CD4-positive, alpha-beta T cell treated with Interferon gamma for 1 hour (primary cell): ENCODE measurements at regions not wholly inside any gene's neighbourhood (a gene's known extent, or its start where the extent isn't known, plus 50 kb on each side); places are given as distances from the start of the nearest gene placed in this dataset.

Experiments
- DNase-seq: peaks from one replicate; pipeline ENCODE4 v3.0.0-alpha.2; 2020

DNA sequence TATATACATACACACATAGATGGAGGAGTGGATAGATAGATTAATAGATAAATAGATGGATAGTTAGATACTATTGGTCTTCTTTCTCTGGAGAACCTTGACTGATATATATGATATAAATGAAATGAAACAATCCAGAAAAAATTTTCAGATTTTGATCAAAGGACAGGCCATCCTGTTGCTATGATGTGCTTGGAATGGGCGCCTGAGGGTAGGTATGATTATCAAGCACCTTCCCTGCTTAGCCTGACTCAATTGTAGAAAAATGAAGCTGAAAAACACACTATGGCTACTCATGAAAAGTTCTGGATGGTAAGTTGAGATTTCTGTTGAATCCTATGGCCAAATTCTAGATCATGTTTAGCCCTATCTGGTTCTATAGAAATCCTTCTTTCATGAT is 266.5 kb upstream of the KLF4 start:
- DNase-seq = no peak

GRCh38 chr9:107755246-107755645 is 265.7 kb upstream of the KLF4 start:
- peak; percentile 44 for DNase-seq

- DNase-seq = peak; percentile 48
These were observed 262.1 kb upstream of the KLF4 start for GRCh38 chr9:107751567-107752210.

DNA sequence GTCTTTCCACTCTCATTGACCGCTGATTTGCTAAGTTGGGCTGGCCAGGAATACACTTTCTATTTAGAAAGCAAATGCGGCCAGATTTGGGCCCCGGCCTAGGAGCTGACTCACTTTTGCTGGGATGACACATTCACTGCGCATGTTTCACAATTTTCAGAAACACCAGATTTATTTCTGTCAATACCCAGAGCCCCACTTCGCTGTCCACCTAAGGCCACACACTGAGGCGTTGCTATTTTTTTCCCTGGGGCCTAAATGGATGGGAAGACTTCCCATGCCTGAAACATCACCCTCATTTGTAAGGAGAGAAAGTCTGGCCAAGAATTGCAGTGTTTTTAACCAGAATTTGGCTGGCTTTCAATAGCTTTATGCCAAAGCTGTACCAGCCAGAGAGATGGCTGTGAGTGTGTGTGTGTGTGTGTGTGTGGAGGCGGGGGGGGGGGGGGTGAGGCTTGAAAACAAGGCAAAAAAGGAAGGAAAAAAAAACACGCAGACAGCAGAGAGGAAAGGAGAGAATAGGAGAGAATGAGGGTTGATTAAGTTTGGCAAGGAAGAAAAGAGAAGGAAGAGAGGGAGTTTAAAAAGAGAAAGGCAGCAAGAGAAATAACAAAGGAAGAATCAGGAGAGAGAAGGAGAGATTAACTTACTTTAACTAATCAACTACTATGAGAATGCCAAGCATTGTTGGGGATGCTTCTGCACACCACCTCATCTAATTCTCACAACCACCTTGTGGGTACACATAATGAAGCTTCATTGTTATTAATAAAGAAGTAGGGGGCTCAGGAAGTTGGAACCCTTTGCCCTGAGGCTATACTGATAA is 261.4 kb upstream of the KLF4 start:
- DNase-seq = peak; percentile 57

DNA sequence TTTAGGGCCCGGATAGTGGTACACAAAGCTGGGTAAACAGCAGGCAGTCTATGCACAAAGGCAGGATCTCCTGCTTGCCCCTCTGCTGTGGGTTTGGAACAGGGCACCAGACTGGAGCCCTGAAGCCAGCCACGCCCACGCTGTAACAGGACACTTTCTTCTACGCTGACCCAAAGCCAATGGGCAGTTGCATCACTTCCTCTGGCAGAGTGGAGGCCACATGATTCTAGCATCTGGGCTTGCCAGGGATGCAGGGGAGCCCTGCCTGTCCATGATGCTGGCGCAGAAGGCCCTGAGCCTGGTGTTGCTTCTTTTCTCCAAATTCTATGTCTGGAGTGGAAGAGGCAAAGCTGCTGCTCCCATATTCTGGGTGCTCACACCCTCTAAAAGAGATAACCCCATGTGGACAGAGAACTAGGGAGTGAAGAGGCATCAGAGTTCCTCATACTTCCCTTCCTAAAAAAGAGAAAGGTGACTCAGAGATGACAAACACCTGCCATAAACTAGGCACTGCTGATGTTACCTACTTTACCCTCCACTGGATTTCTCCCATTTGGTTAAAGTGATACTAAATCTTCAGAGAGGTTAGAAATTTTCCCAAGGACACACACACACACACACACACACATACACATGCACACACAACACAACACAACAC is 260.3 kb upstream of the KLF4 start:
- peak; percentile 56 for DNase-seq

- DNase-seq = no peak
These were observed 255.3 kb upstream of the KLF4 start for GRCh38 chr9:107744873-107745272.

DNA sequence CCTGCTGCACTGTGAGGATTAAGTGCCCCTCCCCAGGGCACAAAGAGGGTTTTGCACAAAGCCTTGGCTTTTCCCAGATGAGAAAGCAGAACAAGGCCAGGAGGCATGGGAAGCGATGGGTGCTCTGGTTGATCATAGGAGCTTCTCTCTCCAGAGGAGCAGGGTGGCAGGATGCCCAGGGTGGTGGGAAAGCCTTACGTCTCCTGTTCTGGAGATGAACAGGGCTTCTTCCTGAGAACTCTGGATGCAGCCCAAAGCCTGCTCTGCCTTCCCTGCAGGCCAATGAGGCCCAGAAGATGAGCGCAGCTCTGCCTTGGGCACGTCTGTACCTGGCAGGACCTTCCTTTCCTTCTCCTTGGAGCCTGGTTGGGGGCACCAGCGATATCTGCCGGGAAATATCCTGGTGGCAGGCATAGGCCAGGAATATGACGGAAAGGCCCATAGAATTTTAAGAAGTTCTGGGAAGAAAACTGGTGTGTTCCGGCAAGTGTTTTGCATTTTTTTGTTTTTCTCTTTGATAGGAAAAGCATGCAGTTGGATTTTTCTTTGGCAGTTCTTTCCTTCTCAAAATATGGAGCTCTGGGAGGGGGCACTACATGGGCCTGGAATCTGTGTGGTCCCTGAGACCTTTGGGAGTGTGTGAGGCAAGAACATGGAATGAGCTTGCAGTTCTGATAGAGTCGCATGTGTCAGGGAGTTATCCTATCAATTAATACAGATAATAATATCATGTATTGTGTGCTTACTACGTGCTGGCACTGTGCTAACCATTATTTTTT is 253.2 kb upstream of the KLF4 start:
- no peak for DNase-seq

DNA sequence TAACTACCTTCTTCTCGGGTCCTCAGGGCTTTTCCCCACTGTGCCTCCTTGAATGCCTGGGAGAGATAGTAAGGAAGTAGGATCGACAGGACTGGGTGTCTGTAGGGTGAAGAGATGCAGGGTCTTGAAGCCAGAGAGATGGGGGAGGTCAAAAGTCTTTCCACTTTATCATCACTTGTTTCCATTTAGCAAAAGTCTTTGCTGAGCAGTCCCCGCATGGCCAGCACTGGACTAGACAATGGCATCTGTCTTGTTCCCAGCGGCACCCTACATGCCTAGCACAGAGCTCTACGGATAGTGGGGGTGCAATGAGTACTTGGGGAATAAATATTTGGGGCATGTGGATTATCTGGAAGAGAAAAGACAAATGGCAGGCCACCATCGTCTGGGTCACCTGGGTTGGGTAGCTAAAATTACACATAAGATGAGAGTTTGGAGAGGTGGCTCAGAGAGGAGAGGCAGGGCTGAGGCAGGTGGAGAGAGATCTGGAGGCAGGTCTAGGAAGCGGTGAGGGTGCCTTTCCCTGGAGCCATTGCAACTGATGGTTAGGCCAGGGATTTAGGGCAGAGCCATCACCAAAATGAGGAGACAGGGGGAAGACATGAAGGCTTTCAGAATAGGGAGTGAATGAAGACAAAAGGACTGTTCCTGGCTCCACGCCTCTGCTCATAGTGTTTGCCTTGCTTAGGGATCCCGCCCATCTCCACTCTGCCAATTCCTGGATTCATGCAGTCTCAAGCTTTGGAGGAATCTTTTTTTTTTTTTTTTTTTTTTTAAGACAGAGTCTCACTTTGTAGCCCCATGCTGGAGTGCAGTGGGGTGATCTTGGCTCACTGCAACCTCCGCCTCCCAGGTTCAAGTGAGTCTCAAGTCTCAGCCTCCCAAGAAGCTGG is 250.8 kb upstream of the KLF4 start:
- no peak for DNase-seq

DNA sequence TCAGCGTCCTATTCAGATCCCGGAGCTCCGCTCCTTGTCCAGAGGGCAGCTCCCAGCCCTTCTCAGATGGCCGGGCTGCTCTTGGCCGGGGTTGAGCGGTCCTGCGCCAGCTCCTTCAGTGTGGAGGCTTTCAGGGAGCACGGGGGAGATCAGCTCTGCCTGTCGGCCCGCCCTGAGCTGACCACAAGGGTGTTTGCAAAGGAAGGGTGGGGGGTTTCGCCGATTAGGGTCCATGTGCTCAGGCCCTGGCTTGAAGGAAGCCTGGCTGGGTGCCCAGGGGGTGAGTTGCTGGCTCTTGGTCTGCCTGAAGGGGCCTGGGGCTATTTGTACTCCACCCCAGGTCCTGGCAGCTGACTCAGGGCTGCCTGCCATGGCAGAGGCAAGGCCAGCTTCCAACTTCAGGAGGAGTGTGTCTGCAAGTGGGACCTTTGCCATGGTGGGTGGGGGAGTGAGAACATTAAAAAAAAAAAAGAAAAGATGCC is 250.1 kb upstream of the KLF4 start:
- DNase-seq = no peak

GRCh38 chr9:107738789-107739188 is 249.2 kb upstream of the KLF4 start:
- no peak for DNase-seq

- no peak for DNase-seq
These were observed 248.6 kb upstream of the KLF4 start for GRCh38 chr9:107737987-107738743.

DNA sequence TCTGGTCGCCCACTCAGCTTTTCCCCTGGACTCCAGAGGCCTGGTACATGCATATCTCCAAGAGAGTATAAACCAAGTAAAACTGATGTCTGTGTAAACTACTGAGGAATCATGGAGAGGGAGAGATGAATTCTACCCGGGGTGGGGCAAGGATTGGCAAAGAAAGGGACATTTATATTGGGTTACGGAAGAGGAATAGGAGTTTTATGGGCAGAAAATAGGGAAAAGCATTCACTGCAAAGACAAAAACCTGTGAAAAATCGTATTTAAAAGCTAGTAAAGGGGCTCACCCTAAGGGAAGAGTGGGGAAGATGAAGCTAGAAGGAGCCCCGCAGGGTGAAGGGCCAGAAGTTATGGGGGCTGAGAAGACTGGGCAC is 248.0 kb upstream of the KLF4 start:
- no peak for DNase-seq

GRCh38 chr9:107735821-107736220 is 246.3 kb upstream of the KLF4 start:
- no peak for DNase-seq

DNA sequence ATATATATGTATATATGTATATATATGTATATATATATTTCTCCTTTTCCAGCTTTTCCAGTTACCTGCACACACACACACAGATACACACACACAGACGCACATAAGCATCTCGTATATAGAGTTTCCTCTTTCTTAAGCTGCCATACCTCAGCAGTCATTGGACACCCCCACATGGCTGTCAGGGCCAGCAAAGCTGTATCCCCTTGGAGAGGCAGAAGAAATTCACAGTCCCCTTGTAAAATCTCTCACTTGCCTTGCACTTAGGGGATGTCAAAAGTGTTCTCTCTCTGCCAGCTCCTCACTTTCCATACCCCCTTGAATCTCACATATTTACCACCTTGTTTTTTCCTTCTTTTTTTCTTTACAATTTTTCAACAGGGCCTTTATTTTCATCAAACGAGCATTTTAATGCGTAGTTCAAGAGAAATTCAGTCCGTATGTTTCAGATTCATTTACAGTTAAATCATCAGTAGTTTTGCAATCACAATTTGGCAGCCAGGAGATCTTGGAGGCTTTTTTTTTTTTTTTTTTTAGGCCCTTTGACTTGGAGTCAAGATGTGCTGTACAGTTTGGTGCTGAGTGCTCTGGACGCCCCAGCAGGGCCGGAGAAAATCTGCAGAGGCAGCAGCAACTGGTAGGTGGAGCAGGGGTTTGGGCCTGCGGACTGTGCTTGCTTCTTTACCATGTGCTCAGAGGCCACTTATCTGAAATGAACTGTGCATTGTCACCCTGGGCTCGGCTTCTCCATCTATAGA is 244.9 kb upstream of the KLF4 start:
- DNase-seq = no peak

GRCh38 chr9:107733523-107733894 is 243.9 kb upstream of the KLF4 start:
- no peak for DNase-seq

- no peak for DNase-seq
These were observed 243.4 kb upstream of the KLF4 start for GRCh38 chr9:107732781-107733522.

DNA sequence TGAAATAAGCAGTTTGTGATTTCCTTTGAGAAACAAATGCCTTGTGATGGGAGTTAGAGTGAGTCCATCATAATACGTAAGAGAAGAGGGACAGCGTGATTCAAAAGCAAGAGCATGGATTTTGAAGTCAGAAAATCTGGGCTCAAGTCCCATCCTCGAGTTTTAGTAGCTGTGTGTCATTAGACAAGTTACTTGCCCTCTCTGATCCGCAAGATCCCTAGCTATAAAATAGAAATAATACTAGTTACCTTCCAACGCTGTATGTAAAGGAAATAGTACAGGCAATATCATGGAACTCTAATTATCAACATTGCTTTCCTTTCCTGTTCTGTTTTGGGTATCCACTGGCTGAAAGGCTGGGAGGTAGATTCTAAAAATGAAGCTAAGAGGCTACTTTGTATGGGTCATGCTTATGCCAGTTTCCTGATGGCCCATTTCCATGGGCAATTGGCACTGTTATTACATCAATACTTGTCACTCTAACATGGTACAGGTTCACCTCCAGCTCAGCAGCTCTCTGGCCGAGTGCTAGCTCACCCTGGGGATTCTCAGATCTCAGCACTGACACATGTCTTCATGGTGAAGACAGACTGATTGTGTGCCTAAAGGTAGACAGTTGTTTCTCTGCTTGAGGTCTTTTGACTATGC is 241.7 kb upstream of the KLF4 start:
- DNase-seq = no peak

GRCh38 chr9:107730666-107731065 is 241.1 kb upstream of the KLF4 start:
- no peak for DNase-seq

DNA sequence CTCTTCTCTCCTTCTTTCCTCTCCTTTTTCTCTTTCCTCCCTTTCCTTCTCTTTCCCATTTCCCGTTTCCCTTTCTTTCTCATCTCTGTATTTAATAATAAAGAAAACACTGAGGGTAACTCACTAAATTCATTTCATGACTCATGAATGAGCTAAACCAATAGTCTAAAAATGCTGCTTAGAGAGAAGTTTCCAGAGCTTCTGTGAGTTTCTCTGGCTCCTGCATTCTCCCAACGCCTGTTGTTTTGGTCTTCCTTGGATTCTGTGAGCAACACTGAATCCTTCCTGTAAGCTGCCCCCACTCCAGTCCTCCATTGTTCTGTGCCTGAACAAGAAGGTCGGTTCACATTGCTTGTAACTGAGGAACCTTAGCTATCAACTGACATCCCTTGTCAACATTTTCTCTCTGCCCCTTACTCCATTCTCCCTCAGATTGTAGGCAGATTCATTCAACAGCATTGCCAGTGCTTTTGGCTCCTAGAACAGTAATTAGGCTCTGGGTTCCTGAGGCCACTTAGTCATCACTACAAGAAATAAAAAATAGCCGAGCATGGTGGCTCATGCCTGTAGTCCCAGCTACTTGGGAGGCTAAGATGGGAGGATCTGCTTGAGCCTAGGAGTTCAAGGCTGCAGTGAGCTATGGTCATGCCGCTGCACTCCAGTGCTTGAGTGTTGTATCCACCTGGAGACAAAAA is 237.7 kb upstream of the KLF4 start:
- no peak for DNase-seq
